ENCODE measurements at regions not wholly inside any gene's neighbourhood (a gene's known extent, or its start where the extent isn't known, plus 50 kb on each side); places are given as distances from the start of the nearest gene placed in this dataset.

GRCh38 chr6:91506509-91506908, 919.6 kb upstream of the MAP3K7 start:
- Mint-ChIP-seq H3K4me1 (no peaks in the 10 kb centered on the region), H3K27ac (no peak overlapping the region), H3K36me3 (ENCODE audit: low read depth) (no peaks in the 10 kb centered on the region), H3K4me3 (no peak overlapping the region), H3K9me3 (no peaks in the 10 kb centered on the region), H3K27me3 (no peaks in the 10 kb centered on the region)
- intact Hi-C loops (cut with micrococcal nuclease): no loop called here
- POLR2A ChIA-PET: no interaction called here
- no peak for TF ChIP-seq CTCF (IDR thresholded peaks at IDR 0.05)
- CTCF ChIA-PET: no interaction called here
- DNase-seq (no peak), ATAC-seq (ENCODE audit: low read depth) (no peak)

DNA sequence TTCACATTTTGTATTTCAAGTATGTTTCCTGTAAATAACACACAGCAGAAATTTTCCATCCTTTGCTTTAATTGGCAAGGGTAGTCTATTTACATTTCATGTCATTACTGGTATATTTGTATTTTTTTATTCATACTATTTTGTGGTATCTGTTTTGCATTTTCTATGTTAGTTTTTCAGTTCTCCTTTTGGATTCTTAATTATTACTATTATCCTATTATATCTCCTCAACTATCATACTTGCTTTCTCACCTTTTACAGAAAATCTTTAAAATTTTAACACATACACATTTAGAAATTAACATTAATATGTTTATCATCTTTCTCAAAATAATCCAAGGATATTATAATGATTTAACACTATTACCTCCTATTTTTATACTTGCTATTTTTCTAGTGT, 918.3 kb upstream of the MAP3K7 start:
- no peaks in the 10 kb centered on the region for H3K9me3 Mint-ChIP-seq
- TF ChIP-seq CTCF (IDR thresholded peaks at IDR 0.05): no peak
- DNase-seq: no peak
- no peaks in the 10 kb centered on the region for H3K36me3 Mint-ChIP-seq (ENCODE audit: low read depth)
- intact Hi-C loops (cut with micrococcal nuclease): no loop called here
- no peak for ATAC-seq (ENCODE audit: low read depth)
- ChIA-PET POLR2A (no interaction called here), CTCF (no interaction called here)
- no peak overlapping the region for H3K4me3 Mint-ChIP-seq
- no peaks in the 10 kb centered on the region for H3K27me3 Mint-ChIP-seq
- H3K4me1 Mint-ChIP-seq: no peaks in the 10 kb centered on the region
- no peak overlapping the region for H3K27ac Mint-ChIP-seq

DNA sequence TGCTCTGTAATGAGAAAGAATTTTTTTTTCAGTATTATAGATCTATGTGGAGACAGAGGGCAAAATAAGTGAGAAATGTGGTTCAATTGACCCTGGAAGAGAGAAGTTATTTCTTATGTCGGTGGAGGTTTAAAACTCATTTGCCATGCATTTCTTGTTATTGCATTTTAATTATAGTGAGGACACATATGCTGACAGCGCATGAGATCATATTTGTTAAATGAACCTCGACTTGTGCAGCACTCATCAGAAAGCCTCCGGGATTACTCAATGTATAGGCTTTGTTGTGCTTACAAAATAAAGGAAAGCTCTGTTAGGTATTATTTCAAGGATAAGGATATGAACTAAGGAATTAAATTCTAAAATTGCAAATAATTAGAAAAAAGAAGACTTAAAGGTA, 915.1 kb upstream of the MAP3K7 start:
- no peak for TF ChIP-seq CTCF (IDR thresholded peaks at IDR 0.05)
- ChIA-PET POLR2A (no interaction called here), CTCF (no interaction called here)
- Mint-ChIP-seq H3K9me3 (no peaks in the 10 kb centered on the region), H3K4me3 (no peak overlapping the region), H3K27ac (no peak overlapping the region), H3K36me3 (ENCODE audit: low read depth) (no peaks in the 10 kb centered on the region), H3K27me3 (no peaks in the 10 kb centered on the region), H3K4me1 (no peaks in the 10 kb centered on the region)
- intact Hi-C loops (cut with micrococcal nuclease): no loop called here
- ATAC-seq (ENCODE audit: low read depth) (no peak), DNase-seq (no peak)

DNA sequence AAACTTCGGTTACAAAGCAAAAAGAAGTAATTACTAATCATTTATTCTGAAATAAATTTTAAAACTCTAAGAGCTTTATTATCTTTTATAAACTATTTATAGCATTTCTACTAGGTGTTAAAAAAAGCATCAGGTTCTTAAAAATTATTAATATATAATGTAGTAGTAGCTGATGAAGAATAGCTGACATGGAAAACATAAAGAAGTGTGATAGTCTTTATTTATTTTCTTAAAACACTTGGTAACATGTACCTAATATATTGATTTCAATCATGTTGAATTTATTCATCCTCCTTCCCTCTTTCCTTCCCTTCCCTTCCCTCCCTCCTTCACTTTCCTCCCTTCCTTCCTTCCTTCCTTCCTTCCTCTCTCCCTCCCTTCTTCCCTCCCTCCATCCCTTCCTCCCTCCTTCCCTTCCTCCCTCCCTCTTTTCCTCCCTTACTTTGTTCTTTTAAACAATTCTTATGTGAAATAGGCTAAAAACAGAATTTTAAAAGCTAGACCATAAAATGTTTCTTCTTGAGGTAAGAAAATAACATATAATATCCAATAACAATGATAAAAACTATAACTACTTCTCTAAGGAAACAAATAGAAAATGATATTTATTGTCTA, 913.9 kb upstream of the MAP3K7 start:
- ChIA-PET CTCF (no interaction called here), POLR2A (no interaction called here)
- Mint-ChIP-seq H3K4me3 (no peak overlapping the region), H3K27ac (no peak overlapping the region), H3K9me3 (no peaks in the 10 kb centered on the region), H3K27me3 (no peaks in the 10 kb centered on the region), H3K4me1 (no peaks in the 10 kb centered on the region), H3K36me3 (ENCODE audit: low read depth) (no peaks in the 10 kb centered on the region)
- DNase-seq: no peak
- intact Hi-C loops (cut with micrococcal nuclease): no loop called here
- ATAC-seq (ENCODE audit: low read depth): no peak
- TF ChIP-seq CTCF (IDR thresholded peaks at IDR 0.05): no peak

GRCh38 chr6:91498576-91498975, 911.7 kb upstream of the MAP3K7 start:
- no peak for DNase-seq
- TF ChIP-seq CTCF (IDR thresholded peaks at IDR 0.05): no peak

More at GRCh38 chr6:91498576-91498975, 911.7 kb upstream of the MAP3K7 start:
- no peak overlapping the region for H3K27ac Mint-ChIP-seq
- no peaks in the 10 kb centered on the region for H3K27me3 Mint-ChIP-seq
- ChIA-PET POLR2A (no interaction called here), CTCF (no interaction called here)
- intact Hi-C loops (cut with micrococcal nuclease): no loop called here
- H3K9me3 Mint-ChIP-seq: no peaks in the 10 kb centered on the region
- no peaks in the 10 kb centered on the region for H3K36me3 Mint-ChIP-seq (ENCODE audit: low read depth)
- ATAC-seq (ENCODE audit: low read depth): no peak
- H3K4me3 Mint-ChIP-seq: no peak overlapping the region
- H3K4me1 Mint-ChIP-seq: no peaks in the 10 kb centered on the region

All from activated B cell treated with CpG ODN at 0.5 μM for 24 hours (primary cell).